IMR-90 (cell line): ENCODE measurements at regions not wholly inside any gene's neighbourhood (a gene's known extent, or its start where the extent isn't known, plus 50 kb on each side); places are given as distances from the start of the nearest gene placed in this dataset.

Source experiments
- ATAC-seq: fragments of 200-7000 bp; cut with Tn5 transposase; 2 replicates; pipeline ENCODE4 v1.9.1; 2020; ENCODE audit warnings: low read depth, mild to moderate bottlenecking, moderate library complexity
- BruUV-seq: library from RNA; stranded (reverse); fragments of 400-500 nt; replicated peaks from 2 replicates; lab custom pipeline; 2021; lab: Mats Ljungman, UMichigan
- CTCF ChIA-PET: fragments of 300-600 bp; formaldehyde crosslinking; extraction: SDS; loops from one replicate; lab custom pipeline; 2021; ENCODE audit warnings: antibody characterized with exemption; lab: Yijun Ruan, JAX
- POLR2A ChIA-PET: fragments of 300-600 bp; sonication (Branson Sonifier 250); formaldehyde crosslinking; loops from one replicate; lab custom pipeline; 2022; ENCODE audit warnings: antibody characterized with exemption; ENCODE audit not compliant: unreplicated experiment; lab: Charles Lee
- DNase-seq: peaks from one replicate; pipeline ENCODE4 v3.0.0; 2013
- H2AFZ ChIP-seq: replicated peaks from 2 replicates; pipeline ENCODE3; 2013; ENCODE audit warnings: low read length, mild to moderate bottlenecking; ENCODE audit not compliant: poor library complexity
- H2AK5ac ChIP-seq: 2 replicates; pipeline ENCODE4 v1.6.1; 2013; ENCODE audit warnings: low read depth, low read length, inconsistent platforms
- H2AK9ac ChIP-seq: replicated peaks from 2 replicates; pipeline ENCODE3; 2013; ENCODE audit warnings: mild to moderate bottlenecking, low read depth, low read length, moderate library complexity; ENCODE audit not compliant: poor library complexity
- H2BK120ac ChIP-seq: 2 replicates; pipeline ENCODE4 v1.6.1; 2013; ENCODE audit warnings: low read depth, low read length, inconsistent platforms
- H2BK15ac ChIP-seq: 3 replicates; pipeline ENCODE4 v1.6.1; 2013; ENCODE audit warnings: low read depth, low read length, inconsistent platforms
- H2BK20ac ChIP-seq: 2 replicates; pipeline ENCODE4 v1.6.1; 2013; ENCODE audit warnings: low read depth, mild to moderate bottlenecking, inconsistent platforms, low read length, moderate library complexity
- H2BK5ac ChIP-seq: 2 replicates; pipeline ENCODE4 v1.6.1; 2013; ENCODE audit warnings: mild to moderate bottlenecking, low read depth, low read length, inconsistent platforms; ENCODE audit not compliant: poor library complexity, severe bottlenecking
- H3K14ac ChIP-seq: replicated peaks from 2 replicates; pipeline ENCODE4 v1.6.1; 2013; ENCODE audit warnings: low read depth, low read length, inconsistent platforms
- H3K18ac ChIP-seq: 2 replicates; pipeline ENCODE4 v1.6.1; 2013; ENCODE audit warnings: low read depth, low read length, control low read depth
- H3K23ac ChIP-seq: 2 replicates; pipeline ENCODE4 v1.6.1; 2013; ENCODE audit warnings: low read depth, low read length, inconsistent platforms
- H3K27ac ChIP-seq: 2 replicates; pipeline ENCODE4 v1.5.1; 2013; ENCODE audit warnings: mild to moderate bottlenecking, control low read depth, low read length; ENCODE audit not compliant: insufficient read depth
- H3K27me3 ChIP-seq: 2 replicates; pipeline ENCODE4 v1.6.1; 2013; ENCODE audit warnings: low read length; ENCODE audit not compliant: control insufficient read depth, insufficient read depth
- H3K36me3 ChIP-seq: 2 replicates; pipeline ENCODE4 v1.6.1; 2013; ENCODE audit warnings: low read length, mixed read lengths; ENCODE audit not compliant: control insufficient read depth, insufficient read depth
- H3K4ac ChIP-seq: 2 replicates; pipeline ENCODE4 v1.6.1; 2013; ENCODE audit warnings: low read depth, low read length, inconsistent platforms
- H3K4me1 ChIP-seq: 2 replicates; pipeline ENCODE4 v1.6.1; 2013; ENCODE audit warnings: low read length, mixed read lengths; ENCODE audit not compliant: control insufficient read depth, insufficient read depth
- H3K4me2 ChIP-seq: 2 replicates; pipeline ENCODE4 v1.6.1; 2013; ENCODE audit warnings: low read depth, mild to moderate bottlenecking, control low read depth, low read length, moderate library complexity
- H3K4me3 ChIP-seq: 2 replicates; pipeline ENCODE4 v1.5.1; 2013; ENCODE audit warnings: low read depth, mild to moderate bottlenecking, control low read depth, low read length, moderate library complexity; ENCODE audit not compliant: insufficient read depth
- H3K56ac ChIP-seq: 2 replicates; pipeline ENCODE4 v1.6.1; 2013; ENCODE audit warnings: low read length, inconsistent platforms; ENCODE audit not compliant: insufficient read depth; ENCODE audit errors: extremely low read depth
- H3K79me1 ChIP-seq, 2 experiments: 2 replicates each; pipeline ENCODE4 v1.6.1; 2013; ENCODE audit warnings: low read length in 2 of 2, inconsistent platforms in 1 of 2, low read depth in 1 of 2
- H3K9ac ChIP-seq: 2 replicates; pipeline ENCODE4 v1.6.1; 2013; ENCODE audit warnings: low read depth, low read length, control low read depth
- H3K9me1 ChIP-seq: 2 replicates; pipeline ENCODE4 v1.6.1; 2013; ENCODE audit warnings: low read length, inconsistent platforms; ENCODE audit not compliant: insufficient read depth
- H3K9me3 ChIP-seq: 2 replicates; pipeline ENCODE4 v1.6.1; 2013; ENCODE audit warnings: low read length; ENCODE audit not compliant: control insufficient read depth, insufficient read depth
- H4K20me1 ChIP-seq: 2 replicates; pipeline ENCODE4 v1.6.1; 2013; ENCODE audit warnings: low read length, inconsistent platforms; ENCODE audit not compliant: insufficient read depth
- H4K5ac ChIP-seq: 2 replicates; pipeline ENCODE4 v1.6.1; 2013; ENCODE audit warnings: mild to moderate bottlenecking, low read depth, low read length, control low read depth
- H4K8ac ChIP-seq, 2 experiments: 2 replicates each; pipeline ENCODE4 v1.6.1; 2013; ENCODE audit warnings: low read depth in 2 of 2, low read length in 2 of 2, control low read depth in 1 of 2, inconsistent platforms in 1 of 2
- H4K91ac ChIP-seq: 2 replicates; pipeline ENCODE4 v1.6.1; 2013; ENCODE audit warnings: low read depth, low read length, inconsistent platforms; ENCODE audit not compliant: insufficient read depth
- BHLHE40 ChIP-seq: fragments of 150-350 bp; IDR thresholded peaks from 2 replicates; pipeline ENCODE4 v1.6.1; 2016; ENCODE audit warnings: mild to moderate bottlenecking, low read depth, low read length
- CTCF ChIP-seq: conservative IDR thresholded peaks from 2 replicates; pipeline ENCODE4 v1.5.1; 2012; ENCODE audit warnings: mild to moderate bottlenecking, low read depth, low read length, improper control_type of control experiment
- MAZ ChIP-seq: IDR thresholded peaks from 2 replicates; pipeline ENCODE4 v1.6.1; 2012; ENCODE audit warnings: low read depth, mild to moderate bottlenecking, low read length, improper control_type of control experiment, moderate library complexity, borderline replicate concordance
- NFE2L2 ChIP-seq: fragments of 150-350 bp; IDR thresholded peaks from 2 replicates; pipeline ENCODE4 v1.6.1; 2016; ENCODE audit warnings: low read depth, mild to moderate bottlenecking, low read length
- POLR2A ChIP-seq: IDR thresholded peaks from 2 replicates; pipeline ENCODE4 v1.6.1; 2012; ENCODE audit warnings: mild to moderate bottlenecking, low read depth, low read length
- RAD21 ChIP-seq: IDR thresholded peaks from 2 replicates; pipeline ENCODE4 v1.6.1; 2012; ENCODE audit warnings: low read length, improper control_type of control experiment
- RCOR1 ChIP-seq: IDR thresholded peaks from 2 replicates; pipeline ENCODE4 v1.6.1; 2012; ENCODE audit warnings: mild to moderate bottlenecking, low read length, improper control_type of control experiment; ENCODE audit not compliant: insufficient replicate concordance
- RFX5 ChIP-seq: IDR thresholded peaks from 2 replicates; pipeline ENCODE4 v1.8.0; 2012; ENCODE audit warnings: low read depth, mild to moderate bottlenecking, low read length, moderate library complexity
- WGBS, 2 experiments: methylation state at CpG; one replicate each; pipeline versions ENCODE4 v1.1.5 to v1.1.7; 2013; ENCODE audit warnings: missing lambda C conversion rate in 2 of 2; ENCODE audit not compliant: insufficient read length in 1 of 2; ENCODE audit errors: extremely low coverage in 2 of 2; 5-methylcytosine and 5-hydroxymethylcytosine counted together
- dilution Hi-C: fragments of 300-500 bp; cut with HindIII; formaldehyde crosslinking; loops from one replicate; pipeline ENCODE4 v1.14.3; 2018; ENCODE audit warnings: low sequenced_read_pairs; ENCODE audit not compliant: unreplicated experiment
- in situ Hi-C: fragments of 300-500 bp; cut with MboI; formaldehyde crosslinking; loops from 3 replicates; pipeline ENCODE4 v1.14.3; 2019; ENCODE audit warnings: low sequenced_read_pairs, inconsistent platforms, mixed read lengths
- intact Hi-C: fragments of 100-400 bp; cut with micrococcal nuclease; formaldehyde crosslinking; loops from 2 replicates; pipeline ENCODE4 v1.10.0; 2022
- TF ChIP-seq, protein P1 (sequence below): fragments of 150-350 bp; IDR thresholded peaks from 2 replicates; pipeline ENCODE4 v1.6.1; 2016; ENCODE audit warnings: low read depth, mild to moderate bottlenecking, low read length, moderate library complexity, borderline replicate concordance

DNA sequence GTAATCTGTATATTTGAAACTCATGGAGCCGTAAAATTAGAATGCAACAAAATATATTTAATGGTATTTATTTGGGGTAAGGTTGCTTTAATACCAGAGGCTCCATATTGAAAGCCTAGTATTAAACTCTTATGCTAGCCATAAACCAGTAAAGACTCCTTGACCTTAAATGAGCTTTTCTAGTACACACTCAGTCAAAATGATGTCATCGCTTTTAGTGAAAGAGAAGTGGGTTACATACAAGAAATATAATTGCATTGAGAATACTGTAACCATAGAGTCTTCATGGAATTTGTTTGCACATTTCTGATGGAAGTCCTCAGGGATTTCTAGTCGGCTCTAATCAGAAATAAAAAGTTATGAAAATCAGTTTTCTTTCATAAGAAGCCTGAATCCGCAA is 757.6 kb downstream of the GBE1 start:
- no peak overlapping the region for H4K5ac ChIP-seq
- no peak overlapping the region for H3K23ac ChIP-seq
- DNase-seq (no peak), ATAC-seq (no peak)
- H3K4me2 ChIP-seq = no peak overlapping the region
- H2BK15ac ChIP-seq = no peak overlapping the region
- ChIA-PET POLR2A (no interaction called here), CTCF (no interaction called here)
- H3K27ac ChIP-seq = no peak overlapping the region
- no peak overlapping the region for H3K14ac ChIP-seq
- H3K4me3 ChIP-seq = no peak overlapping the region
- H3K36me3 ChIP-seq = no peaks in the 10 kb centered on the region
- no peak overlapping the region for H3K9ac ChIP-seq
- no peak overlapping the region for H2AK5ac ChIP-seq
- H3K56ac ChIP-seq = no peak overlapping the region
- TF ChIP-seq MAZ (no peak), NFE2L2 (no peak), RFX5 (no peak), CTCF (no peak), RCOR1 (no peak), POLR2A (no peak), RAD21 (no peak), BHLHE40 (no peak)
- TF ChIP-seq, protein P1, sequence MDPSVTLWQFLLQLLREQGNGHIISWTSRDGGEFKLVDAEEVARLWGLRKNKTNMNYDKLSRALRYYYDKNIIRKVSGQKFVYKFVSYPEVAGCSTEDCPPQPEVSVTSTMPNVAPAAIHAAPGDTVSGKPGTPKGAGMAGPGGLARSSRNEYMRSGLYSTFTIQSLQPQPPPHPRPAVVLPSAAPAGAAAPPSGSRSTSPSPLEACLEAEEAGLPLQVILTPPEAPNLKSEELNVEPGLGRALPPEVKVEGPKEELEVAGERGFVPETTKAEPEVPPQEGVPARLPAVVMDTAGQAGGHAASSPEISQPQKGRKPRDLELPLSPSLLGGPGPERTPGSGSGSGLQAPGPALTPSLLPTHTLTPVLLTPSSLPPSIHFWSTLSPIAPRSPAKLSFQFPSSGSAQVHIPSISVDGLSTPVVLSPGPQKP = no peak
- dilution Hi-C loops = no loop called here
- H3K4me1 ChIP-seq = no peaks in the 10 kb centered on the region
- 0 out of 2 replicates have a peak, but pooled peaks cover 2% of the 10 kb centered on the region for H3K9me3 ChIP-seq
- no peak overlapping the region for H2BK5ac ChIP-seq
- BruUV-seq = no TSS peak
- no peaks in the 10 kb centered on the region for H3K79me1 ChIP-seq
- no peak overlapping the region for H4K91ac ChIP-seq
- H3K9me1 ChIP-seq = no peaks in the 10 kb centered on the region
- no CpG with 5 or more reads among the region's 4 CpGs for WGBS, 2 experiments
- H2BK120ac ChIP-seq = no peak overlapping the region
- no peak overlapping the region for H2AFZ ChIP-seq
- in situ Hi-C loops = no loop called here
- H2BK20ac ChIP-seq = no peak overlapping the region
- H3K18ac ChIP-seq = no peak overlapping the region
- no peaks in the 10 kb centered on the region for H3K27me3 ChIP-seq
- H4K20me1 ChIP-seq = no peaks in the 10 kb centered on the region
- intact Hi-C loops = no loop called here
- H4K8ac ChIP-seq = no peak overlapping the region
- no peak overlapping the region for H2AK9ac ChIP-seq
- no peak overlapping the region for H3K4ac ChIP-seq
